Testis (tissue), 2 donors: ENCODE measurements at regions not wholly inside any gene's neighbourhood (a gene's known extent, or its start where the extent isn't known, plus 50 kb on each side); places are given as distances from the start of the nearest gene placed in this dataset.

Experiments used
- POLR2A ChIP-seq: fragments of 450-650 bp; IDR thresholded peaks from one replicate; pipeline ENCODE4 v1.6.1; 2017; ENCODE audit warnings: antibody characterized with exemption, mild to moderate bottlenecking, moderate library complexity
- TF ChIP-seq, protein P1 (sequence below), 3 experiments: fragments of 450-650 bp in 2 of 3; fragments of 200-600 bp in 1 of 3; sonication (generic) in 1 of 3; IDR thresholded peaks; one replicate each; pipeline ENCODE4 v1.5.1; 2016 to 2019; ENCODE audit warnings: antibody characterized with exemption in 3 of 3, mild to moderate bottlenecking in 2 of 3, moderate library complexity in 1 of 3

DNA sequence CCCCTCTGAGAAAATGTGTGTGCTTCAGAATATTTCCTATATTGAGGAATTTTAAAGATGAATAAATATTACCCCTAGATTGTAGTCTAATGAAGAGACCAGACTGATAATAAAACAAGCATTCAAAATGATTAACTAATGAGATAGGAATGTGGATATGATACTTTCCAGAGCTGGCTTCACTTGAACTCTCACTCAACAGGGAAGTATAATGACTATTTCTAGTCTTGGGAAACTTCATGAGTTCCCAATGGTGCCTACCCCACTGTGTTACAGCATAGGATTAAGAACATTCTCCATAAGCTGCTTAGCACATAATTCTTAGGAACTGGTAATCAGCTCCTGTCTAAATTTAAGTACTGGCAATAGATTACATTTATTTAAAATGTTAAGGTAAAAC, 261.5 kb upstream of the ZNF385D start:
- TF ChIP-seq, protein P1, sequence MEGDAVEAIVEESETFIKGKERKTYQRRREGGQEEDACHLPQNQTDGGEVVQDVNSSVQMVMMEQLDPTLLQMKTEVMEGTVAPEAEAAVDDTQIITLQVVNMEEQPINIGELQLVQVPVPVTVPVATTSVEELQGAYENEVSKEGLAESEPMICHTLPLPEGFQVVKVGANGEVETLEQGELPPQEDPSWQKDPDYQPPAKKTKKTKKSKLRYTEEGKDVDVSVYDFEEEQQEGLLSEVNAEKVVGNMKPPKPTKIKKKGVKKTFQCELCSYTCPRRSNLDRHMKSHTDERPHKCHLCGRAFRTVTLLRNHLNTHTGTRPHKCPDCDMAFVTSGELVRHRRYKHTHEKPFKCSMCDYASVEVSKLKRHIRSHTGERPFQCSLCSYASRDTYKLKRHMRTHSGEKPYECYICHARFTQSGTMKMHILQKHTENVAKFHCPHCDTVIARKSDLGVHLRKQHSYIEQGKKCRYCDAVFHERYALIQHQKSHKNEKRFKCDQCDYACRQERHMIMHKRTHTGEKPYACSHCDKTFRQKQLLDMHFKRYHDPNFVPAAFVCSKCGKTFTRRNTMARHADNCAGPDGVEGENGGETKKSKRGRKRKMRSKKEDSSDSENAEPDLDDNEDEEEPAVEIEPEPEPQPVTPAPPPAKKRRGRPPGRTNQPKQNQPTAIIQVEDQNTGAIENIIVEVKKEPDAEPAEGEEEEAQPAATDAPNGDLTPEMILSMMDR (IDR thresholded peaks at IDR 0.05) = no peak
- TF ChIP-seq POLR2A = no peak
